ENCODE measurements at regions not wholly inside any gene's neighbourhood (a gene's known extent, or its start where the extent isn't known, plus 50 kb on each side); places are given as distances from the start of the nearest gene placed in this dataset.

DNA sequence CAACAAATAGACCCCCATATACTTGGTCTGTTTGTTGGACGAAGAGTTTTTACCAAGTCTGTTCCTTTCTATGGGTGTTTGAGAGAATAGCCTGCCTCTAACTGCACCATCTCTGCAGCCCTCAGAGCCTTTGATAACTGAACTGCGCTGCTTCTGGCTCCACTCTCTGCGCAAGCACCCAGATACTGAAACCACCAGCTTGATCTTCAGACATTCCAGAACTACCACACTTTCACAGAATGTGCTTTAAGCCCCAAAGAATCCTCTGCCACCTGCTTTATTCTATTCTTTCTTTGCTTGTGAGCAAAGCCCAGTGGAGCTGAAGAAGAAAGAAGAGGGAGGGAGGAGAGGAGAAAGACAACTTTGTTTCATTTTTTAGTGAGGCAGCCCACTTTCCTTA, 380.7 kb downstream of the BCL11A start:
- TF ChIP-seq, protein P1, sequence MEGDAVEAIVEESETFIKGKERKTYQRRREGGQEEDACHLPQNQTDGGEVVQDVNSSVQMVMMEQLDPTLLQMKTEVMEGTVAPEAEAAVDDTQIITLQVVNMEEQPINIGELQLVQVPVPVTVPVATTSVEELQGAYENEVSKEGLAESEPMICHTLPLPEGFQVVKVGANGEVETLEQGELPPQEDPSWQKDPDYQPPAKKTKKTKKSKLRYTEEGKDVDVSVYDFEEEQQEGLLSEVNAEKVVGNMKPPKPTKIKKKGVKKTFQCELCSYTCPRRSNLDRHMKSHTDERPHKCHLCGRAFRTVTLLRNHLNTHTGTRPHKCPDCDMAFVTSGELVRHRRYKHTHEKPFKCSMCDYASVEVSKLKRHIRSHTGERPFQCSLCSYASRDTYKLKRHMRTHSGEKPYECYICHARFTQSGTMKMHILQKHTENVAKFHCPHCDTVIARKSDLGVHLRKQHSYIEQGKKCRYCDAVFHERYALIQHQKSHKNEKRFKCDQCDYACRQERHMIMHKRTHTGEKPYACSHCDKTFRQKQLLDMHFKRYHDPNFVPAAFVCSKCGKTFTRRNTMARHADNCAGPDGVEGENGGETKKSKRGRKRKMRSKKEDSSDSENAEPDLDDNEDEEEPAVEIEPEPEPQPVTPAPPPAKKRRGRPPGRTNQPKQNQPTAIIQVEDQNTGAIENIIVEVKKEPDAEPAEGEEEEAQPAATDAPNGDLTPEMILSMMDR (conservative IDR thresholded peaks at IDR 0.05) = no peak
- no peak for TF ChIP-seq EZH2 (IDR thresholded peaks at IDR 0.05; ENCODE audit: low read depth)

Data from PC-9 (cell line).